ENCODE measurements at regions not wholly inside any gene's neighbourhood (a gene's known extent, or its start where the extent isn't known, plus 50 kb on each side); places are given as distances from the start of the nearest gene placed in this dataset.

GRCh38 chr19:33902395-33902794 is 105.7 kb downstream of the KCTD15 start:
- H2BK120ac ChIP-seq (ENCODE audit: low read depth, low read length, poor library complexity, severe bottlenecking): no peak overlapping the region
- H2AFZ ChIP-seq (ENCODE audit: low read length): no peak overlapping the region
- no peak overlapping the region for H3K23ac ChIP-seq (ENCODE audit: insufficient read length, low read depth, low read length)
- H3K56ac ChIP-seq (ENCODE audit: insufficient read length, low read depth, low read length): no peak overlapping the region
- H3K4ac ChIP-seq (ENCODE audit: low read depth, low read length): no peak overlapping the region
- no peak overlapping the region for H2AK5ac ChIP-seq (ENCODE audit: insufficient read length, low read length)
- peaks cover 23 to 29% of the 10 kb centered on the region in 2 experiments for H3K4me1 Mint-ChIP-seq
- no peak overlapping the region for H2BK12ac ChIP-seq (ENCODE audit: insufficient read length, low read depth, low read length)
- WGBS (ENCODE audit: extremely low coverage, insufficient read length, low lambda C conversion rate): no CpG with 5 or more reads among the region's 3 CpGs
- no peak overlapping the region for H2BK15ac ChIP-seq (ENCODE audit: low read depth, low read length)
- H4K91ac ChIP-seq (ENCODE audit: insufficient read length, low read depth, low read length): no peak overlapping the region
- H3K27ac Mint-ChIP-seq: no peak overlapping the region
- H4K5ac ChIP-seq (ENCODE audit: insufficient read length, low read depth, low read length): no peak overlapping the region
- H3K4me3 Mint-ChIP-seq: no peak overlapping the region
- peaks cover 10 to 22% (median 12%) of the 10 kb centered on the region in 3 experiments for H3K36me3 Mint-ChIP-seq (ENCODE audit: insufficient read depth in 1 of 3, low read depth in 3 of 3)
- no peak overlapping the region for H3K9ac ChIP-seq (ENCODE audit: extremely low read depth, insufficient read length, low read length)
- no peaks in the 10 kb centered on the region for H3K9me3 ChIP-seq (ENCODE audit: control insufficient read depth, low read depth, low read length)
- no peak overlapping the region for H2BK5ac ChIP-seq (ENCODE audit: insufficient read length, low read length)
- no peaks in the 10 kb centered on the region for H3K27me3 ChIP-seq (ENCODE audit: insufficient read depth, low read length)
- DNase-seq: no peak
- no peaks in the 10 kb centered on the region for H4K20me1 ChIP-seq (ENCODE audit: control insufficient read depth, insufficient read depth, insufficient read length)
- no peak overlapping the region for H3K18ac ChIP-seq (ENCODE audit: insufficient read length, low read depth, low read length)
- H3K4me1 ChIP-seq (ENCODE audit: insufficient read depth, low read length): no peaks in the 10 kb centered on the region; the same call in 1 of the 2 replicates
- no peak overlapping the region for H3K27ac ChIP-seq (ENCODE audit: insufficient read length, low read depth, low read length)
- H3K79me2 ChIP-seq (ENCODE audit: insufficient read depth, low read length): no peaks in the 10 kb centered on the region
- H4K8ac ChIP-seq (replicated peaks; ENCODE audit: insufficient read length, low read depth, low read length): no peak overlapping the region
- peaks cover 21 to 23% of the 10 kb centered on the region in 2 experiments for H3K9me3 Mint-ChIP-seq
- no peaks in the 10 kb centered on the region for H3K79me1 ChIP-seq (ENCODE audit: insufficient read depth, low read depth, low read length, poor library complexity, severe bottlenecking)
- H3T11ph ChIP-seq (ENCODE audit: low read length): no peak overlapping the region
- peaks cover 8% of the 10 kb centered on the region for H3K23me2 ChIP-seq (ENCODE audit: insufficient read length, low read depth, low read length, poor library complexity, severe bottlenecking)
- H3K4me2 ChIP-seq (ENCODE audit: insufficient read depth, insufficient read length, low read length): no peak overlapping the region
- TF ChIP-seq CTCF (conservative IDR thresholded peaks at IDR 0.05): no peak
- peaks cover 4% of the 10 kb centered on the region; the same call in 1 of the 2 replicates for H3K27me3 Mint-ChIP-seq (ENCODE audit: low read depth)
- H2BK20ac ChIP-seq (ENCODE audit: low read depth, low read length, poor library complexity, severe bottlenecking): no peak overlapping the region
- H3K14ac ChIP-seq (ENCODE audit: insufficient read depth, low read length): no peak overlapping the region

All from H9 (cell line).